NT2/D1 (cell line): ENCODE measurements at regions not wholly inside any gene's neighbourhood (a gene's known extent, or its start where the extent isn't known, plus 50 kb on each side); places are given as distances from the start of the nearest gene placed in this dataset.

Experiments
- SUZ12 ChIP-seq: IDR thresholded peaks from 2 replicates; pipeline ENCODE4 v1.6.1; 2011; ENCODE audit not compliant: insufficient read length, insufficient read depth; ENCODE audit errors: extremely low read depth
- YY1 ChIP-seq: IDR thresholded peaks from 2 replicates; pipeline ENCODE4 v1.6.1; 2011; ENCODE audit not compliant: insufficient read length, insufficient read depth
- ZNF274 ChIP-seq: IDR thresholded peaks from 2 replicates; pipeline ENCODE4 v1.6.1; 2011; ENCODE audit warnings: mild to moderate bottlenecking, low read depth, low read length

DNA sequence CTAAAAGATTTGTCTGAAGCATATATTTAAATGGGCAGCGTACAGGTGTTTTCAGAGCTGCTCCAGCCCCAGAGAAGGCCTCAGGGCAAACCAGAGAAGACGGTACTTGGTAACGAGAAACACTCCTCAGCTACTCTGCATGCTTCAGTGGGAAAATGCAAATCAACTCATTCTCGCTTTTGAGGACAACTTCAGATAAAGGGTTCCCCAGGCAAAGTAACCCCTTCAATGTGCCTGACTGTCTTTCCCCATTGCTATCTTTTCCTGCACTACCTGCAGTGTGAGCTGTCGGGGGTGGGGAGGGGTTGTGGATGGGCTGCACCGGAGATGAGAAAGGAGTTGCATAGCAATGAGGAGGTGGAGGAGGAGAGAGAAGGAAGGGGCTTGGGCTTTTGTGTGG lies 339.7 kb upstream of the CLINT1 start:
- TF ChIP-seq ZNF274 = no peak
- TF ChIP-seq YY1 = no peak
- TF ChIP-seq SUZ12 = no peak
